NCI-H1048 (cell line): ENCODE measurements at regions not wholly inside any gene's neighbourhood (a gene's known extent, or its start where the extent isn't known, plus 50 kb on each side); places are given as distances from the start of the nearest gene placed in this dataset.
"Not testable (repeated sequence)": the region's sequence is repeated elsewhere in the genome, so short reads cannot be mapped to it uniquely, and the experiment has no call there.

Experiments
- DNase-seq: peaks from one replicate; lab custom pipeline; 2025; lab: John Stamatoyannopoulos, UW

DNA sequence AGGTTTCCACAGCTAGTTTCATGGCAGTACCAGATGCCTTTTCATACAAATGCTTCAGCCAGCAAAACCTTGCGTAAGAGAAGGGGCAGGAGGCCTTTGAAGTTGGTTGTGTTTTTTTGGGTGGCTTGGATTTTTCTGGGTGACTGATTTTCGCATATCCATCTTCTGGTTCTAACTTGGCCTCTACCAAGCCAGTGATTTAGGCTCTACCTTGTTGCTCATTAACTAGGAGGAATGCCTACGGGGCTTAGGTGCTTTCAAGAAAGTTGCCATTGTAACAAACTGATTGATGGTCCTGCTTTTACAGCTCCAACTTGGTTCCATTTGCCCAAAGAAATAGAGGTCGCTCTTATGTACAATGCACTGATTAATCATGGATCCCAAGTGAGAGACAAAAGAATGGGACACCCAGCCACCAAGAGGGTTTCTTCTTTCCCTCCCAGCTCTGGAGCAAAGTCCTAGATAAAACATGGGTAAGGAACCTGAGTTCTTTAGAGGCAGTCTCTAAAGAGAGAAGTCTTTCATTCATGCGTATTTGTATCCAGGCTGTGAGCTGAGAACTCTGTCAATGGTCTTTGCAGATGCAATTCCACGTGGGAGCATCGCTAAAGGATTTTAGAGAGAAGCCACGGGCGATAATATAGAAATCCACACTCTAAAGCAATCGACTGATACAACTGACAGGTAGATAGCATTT, 92.1 kb upstream of the FGFR2 start:
- DNase-seq = no peak

DNA sequence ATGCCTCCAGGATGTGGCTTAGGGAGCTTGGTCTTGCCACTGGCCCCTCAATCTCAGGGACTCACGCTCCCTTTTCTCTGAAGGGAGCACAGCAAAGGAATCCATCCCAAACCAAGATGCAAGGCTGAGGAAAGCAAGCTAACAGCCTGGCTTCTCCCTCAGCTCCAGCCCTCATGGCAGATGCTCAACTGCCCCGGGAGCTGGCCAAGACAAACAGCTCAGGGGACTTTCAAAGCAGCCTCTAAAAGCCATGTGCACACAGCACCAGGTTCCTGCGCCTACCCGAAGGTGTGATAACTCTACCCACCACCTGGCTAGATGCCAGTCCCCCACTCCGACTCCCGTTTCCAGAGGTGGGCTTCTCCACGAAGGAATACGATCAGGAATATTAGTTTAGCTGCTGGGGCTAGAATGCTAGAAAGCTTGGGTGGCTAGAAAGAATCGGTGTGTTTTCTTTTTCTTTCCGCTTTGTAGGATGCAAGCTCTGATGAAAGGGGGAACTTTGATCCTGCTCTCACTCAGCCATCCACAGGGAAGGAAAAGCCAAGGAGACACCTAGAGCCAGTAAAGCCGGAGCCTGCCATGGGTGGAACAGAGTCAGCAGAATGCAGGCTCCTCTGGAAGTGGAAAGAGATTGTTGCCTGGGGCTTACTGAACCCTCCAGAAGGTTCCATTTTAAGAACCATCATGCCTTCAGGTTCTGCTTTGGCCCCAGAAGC, 89.0 kb upstream of the FGFR2 start:
- DNase-seq = no peak

DNA sequence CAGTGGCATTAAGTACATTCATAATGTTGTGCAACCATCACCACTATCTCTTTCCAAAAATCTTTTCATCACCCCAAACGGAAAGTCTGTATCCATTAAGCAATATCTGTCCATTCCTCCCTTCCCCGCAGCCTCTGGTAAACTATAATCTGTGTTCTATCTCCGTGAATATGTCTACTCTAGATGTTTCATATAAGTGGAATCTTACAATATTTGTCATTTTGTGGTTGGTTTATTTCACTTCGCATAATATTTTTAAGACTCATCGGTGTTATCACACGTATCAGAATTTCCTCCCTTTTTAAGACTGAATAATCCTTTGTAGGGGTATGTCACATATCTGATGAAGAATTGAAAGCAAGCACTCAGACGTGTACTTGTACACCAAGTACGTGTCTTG, 86.0 kb upstream of the FGFR2 start:
- DNase-seq = no peak

DNA sequence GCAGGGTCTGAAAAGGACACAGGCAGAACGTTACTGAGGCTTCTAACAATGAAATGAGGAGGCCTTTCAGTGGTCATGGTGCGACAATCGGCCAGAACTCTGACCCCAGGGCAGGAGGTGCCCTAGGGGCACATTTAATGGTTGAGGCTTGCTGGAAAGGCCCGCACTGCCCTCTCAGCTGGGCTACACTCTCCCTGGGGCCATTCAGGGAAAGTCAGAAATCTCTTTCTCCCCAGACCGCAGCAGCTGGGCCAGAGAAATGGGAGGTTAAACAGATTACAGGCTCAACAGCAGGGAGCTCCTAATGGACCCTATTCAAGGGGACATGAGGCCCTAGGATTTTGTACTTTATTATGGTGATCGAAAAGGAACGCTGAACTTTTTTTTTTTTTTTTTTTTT, 85.6 kb upstream of the FGFR2 start:
- DNase-seq = no peak

DNA sequence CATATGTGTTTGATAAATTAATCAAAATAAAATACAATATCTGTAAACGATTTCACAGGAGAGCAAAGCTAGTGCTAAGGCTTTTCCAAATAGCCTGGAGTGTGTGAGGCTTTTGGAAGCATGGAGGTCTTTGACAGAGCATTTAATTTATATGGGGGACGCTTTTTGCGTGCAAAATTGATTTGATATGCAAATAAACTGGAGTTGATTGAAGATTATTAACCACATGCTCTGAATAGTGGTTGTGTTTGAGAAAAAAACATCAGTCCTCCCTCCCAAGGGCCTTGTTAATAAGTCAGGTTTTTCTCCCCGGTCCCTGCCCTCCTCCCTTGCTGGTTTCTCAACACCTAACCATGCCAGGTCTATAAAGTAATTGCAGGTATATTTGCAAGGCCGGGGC, 85.1 kb upstream of the FGFR2 start:
- DNase-seq = peak; percentile 22

DNA sequence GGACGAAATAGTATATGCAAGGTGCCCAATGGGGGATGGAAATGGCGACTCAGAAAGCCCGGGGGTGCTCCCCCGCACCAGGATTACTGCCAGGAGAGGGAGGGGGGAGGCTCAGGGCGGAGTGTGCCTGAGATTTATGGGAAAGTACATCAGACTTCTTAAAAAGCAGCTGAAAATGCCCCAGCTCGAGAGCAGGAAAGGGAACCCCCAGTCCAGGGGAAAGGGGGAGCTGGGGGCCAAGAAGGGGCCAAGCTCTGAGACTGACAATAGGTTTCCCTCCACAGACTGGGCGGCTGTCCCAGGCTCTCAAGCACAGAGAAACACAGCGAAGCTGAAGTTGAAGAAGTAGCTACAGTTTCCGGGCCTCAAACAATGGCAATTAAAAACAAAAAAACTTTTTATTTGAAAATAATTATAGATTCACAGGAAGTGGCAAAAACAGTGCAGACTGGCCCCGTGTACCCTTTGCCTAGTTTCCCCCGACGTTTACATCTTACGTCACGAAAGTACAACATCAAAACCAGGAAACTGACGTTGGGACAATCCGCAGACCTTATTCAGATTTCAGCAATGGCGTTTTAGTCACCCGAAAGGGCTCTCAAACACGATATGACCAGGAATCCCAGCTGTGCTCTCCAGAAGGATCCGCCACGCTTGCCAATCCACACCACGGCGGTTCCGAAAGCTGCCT, 83.9 kb upstream of the FGFR2 start:
- DNase-seq = no peak

DNA sequence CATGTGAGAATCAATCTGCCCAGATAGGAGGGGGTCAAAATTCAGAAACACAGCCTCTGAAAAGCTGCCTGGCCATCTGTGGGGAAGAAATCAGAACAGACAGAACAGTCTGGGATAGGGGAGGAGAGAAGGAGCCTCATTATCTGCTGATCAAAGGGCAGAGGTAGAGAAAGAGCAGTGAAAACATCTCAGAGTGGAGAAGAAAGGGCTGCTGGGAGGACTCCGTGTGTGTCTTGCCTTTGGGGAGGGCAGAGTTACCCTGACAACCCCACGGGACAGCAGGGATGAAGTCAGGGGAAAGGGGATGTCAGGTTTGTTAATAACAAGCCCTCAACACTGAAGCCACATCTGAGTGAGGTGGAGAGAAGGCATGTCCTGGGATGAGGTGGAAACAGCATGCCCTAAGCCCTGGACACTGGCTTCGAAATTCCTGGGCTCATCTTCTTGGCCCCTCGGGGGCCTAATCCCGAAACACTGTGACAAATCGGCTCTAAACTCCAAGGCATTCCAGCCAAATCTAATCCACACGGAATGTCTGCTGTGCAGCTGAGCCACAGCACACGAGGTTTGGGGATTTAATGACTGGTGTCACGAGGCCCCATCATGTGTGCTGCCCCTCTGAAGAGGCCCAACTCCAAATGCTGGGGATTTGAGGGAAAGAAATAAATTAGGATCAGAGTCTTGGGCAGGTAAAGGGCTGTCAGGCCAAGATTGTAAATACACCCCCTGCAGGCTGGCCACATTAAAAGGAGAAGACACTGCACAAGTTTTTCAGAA, 82.8 kb upstream of the FGFR2 start:
- no peak for DNase-seq

DNA sequence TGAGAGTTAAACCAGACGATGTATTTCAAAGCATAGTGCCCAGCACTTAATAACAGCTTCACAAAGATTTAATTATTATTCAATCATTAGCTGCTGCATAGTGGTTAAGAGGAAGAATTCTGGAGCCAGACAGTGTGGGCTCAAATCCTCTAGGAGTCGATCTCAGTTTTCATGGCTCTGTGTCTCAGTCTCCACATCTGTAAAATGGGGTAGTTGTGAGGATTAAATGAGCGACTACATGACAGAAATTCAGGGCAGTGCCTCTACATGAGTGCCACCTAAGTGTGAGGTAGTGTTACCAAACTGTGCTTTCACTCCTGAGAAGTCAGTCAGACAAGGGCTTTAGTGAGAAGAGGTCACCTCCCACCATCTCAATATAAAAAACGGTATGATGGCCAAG, 81.7 kb upstream of the FGFR2 start:
- DNase-seq = no peak

DNA sequence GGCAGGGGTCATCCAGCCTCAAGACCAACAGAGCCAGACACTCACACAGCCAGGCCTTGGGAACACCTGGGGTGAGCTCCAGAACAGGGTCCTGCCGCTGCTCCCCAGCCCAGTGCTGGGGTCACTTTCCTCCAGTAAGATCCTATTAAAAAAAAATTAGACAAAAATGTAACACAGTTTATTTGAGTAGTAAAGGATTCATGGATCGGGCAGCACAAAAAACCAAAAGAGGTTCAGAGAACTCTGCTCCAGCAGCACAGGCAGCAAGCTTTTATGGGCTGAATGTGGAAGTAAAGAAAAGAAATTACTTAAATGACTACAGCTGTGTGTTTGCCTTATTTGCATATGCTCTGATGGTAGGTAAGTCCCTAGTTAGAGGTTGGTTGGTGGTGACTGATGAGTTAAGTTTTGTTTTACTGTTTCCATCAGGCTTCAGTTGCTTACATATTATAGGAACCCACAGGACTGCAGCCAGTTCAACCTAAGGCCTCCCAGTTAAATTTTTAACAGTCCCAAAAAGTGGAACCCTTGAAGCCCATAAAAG, 80.5 kb upstream of the FGFR2 start:
- no peak for DNase-seq

DNA sequence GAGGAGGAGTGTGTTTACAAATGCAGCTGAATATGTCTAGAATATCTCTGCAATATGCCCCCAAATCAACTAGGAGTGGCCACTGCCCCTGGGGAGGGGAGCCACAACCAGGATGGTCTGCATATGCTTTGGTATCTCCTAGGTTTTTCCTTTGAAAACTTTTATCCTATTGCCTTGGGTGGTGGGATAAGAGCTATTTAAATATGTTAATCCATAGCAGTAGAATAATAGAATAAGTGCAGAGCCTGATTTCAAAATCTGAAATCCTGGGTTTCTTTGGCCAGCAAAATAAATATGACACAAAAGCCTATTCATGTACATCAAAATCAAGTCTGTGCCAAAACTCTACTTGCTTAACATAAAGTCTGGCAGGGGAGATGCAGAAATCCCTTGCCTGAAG, 79.6 kb upstream of the FGFR2 start:
- DNase-seq = no peak

DNA sequence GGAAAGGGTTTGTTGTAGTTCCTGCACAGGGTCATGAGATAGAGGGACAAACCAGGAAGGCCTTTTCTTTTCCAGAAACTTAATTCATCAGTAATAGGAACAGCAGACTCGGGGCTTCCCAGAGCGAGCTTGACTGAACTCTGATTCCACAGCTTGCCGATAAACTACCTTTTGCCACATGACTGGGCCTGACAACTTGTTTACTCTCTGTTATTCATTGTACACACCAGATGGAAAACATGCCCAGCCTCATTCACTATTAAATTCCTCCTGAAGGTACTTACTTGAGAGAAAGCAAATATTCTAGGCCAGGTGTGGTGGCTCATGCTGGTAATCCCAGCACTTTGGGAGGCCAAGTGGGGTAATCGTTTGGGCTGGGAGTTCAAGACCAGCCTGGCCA, 77.1 kb upstream of the FGFR2 start:
- no peak for DNase-seq

DNA sequence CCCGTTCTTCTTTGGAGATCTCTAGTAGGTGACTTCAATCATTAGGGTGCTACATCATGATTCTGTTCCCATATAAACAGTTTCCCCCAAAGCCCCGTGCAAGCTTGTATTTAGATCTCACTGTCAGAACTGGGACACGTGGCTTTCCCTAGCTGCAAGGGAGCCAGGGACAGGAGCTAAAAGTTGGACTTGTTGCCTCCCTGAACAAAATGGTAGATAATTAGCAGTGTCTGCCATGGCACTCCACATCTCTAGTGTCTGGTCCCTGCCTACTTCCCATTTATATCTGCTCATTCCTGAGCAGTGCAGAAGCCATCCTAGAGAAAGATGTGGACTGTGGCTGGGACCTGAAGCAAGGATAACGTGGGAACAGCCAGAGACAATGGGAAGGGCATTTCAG, 76.6 kb upstream of the FGFR2 start:
- DNase-seq = no peak

DNA sequence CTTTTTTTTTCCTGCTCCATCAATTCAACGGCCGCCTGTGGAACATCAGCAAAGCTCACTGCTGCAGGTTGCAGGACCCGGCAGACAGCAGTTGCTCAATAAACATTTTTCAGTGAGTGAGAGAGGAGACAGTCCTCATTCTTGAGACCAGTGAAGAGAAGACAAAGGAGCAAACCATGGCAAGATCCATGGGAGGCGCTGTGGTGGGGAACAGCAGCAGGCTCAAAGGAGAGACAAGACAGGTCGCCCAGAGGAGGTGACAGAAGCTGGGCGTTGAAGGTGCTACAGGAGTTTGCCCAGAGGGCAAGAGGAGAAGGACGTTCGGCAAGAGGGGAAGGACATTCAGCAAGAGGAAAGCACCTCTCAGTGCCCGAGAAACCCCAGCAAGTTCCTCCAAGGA, 74.5 kb upstream of the FGFR2 start:
- no peak for DNase-seq

DNA sequence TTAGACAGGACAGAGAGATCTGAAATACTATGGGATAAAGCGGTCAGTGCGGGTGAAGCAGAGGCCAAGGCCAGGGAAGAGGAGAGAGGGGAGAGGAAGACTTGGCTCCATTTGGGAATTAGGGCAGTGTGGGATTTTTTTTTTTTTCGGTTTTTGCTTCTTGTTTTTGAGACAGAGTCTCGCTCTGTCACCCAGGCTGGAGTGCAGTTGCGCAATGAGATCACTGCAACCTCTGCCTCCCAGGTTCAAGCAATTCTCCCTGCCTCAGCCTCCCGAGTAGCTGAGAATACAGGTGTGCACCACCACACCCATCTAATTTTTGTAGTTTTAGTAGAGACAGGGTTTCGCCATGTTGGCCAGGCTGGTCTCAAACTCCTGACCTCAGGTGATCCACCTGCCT, 71.6 kb upstream of the FGFR2 start:
- not testable (repeated sequence) for DNase-seq

DNA sequence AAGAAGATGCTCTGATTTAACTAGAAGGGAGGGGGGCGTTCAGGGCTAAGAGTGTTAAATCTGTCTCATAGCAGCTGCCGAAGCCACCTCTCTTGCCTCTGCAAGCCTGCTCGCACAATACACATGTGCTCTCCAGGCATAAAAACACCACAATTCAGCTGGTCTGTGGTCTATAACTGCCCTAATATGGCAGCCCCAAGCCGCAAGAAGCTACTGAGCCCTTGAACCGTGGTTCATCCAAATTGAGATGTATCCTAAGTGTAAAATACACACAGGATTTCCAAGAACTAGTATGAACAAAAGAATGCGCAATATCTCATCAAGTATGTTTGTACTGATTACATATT, 70.8 kb upstream of the FGFR2 start:
- DNase-seq = no peak

DNA sequence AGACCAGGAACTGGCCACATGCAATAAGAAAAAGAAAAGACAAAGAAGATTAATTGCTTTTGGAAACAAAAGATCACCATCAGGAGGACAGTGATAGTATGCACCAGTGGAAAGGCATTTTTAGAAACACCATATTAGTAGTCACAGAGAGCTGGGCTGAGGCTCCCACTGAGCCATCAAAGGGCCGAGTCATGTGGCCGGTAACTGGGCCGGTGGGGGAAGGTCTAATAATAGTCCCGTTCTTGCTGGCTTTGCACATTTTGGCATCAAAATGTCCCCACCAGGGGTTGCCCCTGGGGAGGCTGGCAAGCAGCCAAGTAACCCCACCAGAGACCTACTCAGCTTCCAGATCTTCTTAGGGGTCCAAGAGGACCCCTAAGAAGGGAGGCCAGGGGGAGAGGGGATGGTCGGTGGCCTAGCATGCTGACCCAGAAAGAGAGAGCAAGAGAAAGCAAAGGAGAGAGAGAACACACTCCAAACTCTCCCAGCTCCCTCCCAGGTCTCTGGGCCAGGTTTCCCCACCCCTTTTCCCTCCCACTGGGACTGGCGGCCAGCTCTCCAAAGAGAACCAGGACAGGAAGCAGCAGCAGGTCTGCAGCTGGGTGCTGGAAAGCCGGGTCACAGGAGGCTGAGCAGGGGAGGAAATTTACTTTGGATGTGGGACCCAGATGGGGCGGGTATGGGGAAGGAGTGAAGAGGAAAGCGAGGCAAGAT, 70.2 kb upstream of the FGFR2 start:
- DNase-seq = no peak

DNA sequence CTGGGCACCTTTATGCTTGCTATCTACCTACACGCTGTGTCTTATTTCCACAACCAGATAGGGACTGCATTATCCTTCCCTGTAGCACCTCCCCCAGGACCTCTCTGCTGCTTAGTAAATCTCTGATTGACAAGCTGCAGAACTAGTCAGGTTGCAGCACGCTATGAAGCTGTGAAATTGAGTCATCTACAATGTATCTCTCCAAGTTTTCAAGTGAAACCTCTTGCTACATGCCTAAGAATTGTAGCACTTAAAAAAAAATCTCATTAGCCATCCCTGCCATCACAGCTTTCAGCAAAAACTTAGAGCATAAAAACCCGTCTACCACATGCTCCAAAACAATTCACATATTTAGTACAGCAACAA, 69.7 kb upstream of the FGFR2 start:
- no peak for DNase-seq

DNA sequence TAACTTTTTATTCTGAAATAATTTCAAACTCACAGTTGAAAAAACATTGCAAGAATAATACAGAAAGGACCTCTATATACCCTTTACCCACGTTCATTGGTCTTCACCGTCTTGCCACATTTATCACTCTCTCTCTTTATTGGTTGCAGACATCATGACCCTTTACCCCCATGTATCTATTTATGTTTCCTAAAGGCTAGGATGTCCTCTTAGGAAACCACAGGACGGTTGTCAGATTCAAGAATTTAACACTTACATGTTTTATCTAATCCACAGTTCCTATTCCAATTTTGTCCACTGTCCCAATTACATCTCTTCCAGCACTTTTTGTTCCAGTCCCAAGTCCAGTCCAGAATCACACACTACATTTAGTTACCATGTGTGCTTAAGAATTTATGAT, 67.6 kb upstream of the FGFR2 start:
- DNase-seq = no peak

DNA sequence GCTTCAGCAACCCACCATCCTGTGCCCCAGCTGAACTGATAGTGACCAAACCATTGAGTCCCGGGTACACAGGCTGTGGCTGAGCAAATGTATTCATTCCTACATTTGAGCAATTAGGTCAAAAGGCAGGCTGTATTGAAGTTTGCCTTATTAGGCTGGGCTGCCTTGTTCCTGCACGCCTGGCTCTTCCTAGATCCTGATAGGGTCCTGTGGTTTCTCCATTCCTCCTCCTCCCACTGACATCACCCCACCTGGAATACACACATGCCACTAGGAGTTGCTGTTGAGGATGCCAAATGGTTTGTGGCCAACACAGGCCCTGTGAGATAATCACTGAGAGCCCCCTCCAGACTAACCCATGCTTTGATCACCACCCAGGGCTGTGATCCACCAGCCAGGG, 66.4 kb upstream of the FGFR2 start:
- DNase-seq = no peak

DNA sequence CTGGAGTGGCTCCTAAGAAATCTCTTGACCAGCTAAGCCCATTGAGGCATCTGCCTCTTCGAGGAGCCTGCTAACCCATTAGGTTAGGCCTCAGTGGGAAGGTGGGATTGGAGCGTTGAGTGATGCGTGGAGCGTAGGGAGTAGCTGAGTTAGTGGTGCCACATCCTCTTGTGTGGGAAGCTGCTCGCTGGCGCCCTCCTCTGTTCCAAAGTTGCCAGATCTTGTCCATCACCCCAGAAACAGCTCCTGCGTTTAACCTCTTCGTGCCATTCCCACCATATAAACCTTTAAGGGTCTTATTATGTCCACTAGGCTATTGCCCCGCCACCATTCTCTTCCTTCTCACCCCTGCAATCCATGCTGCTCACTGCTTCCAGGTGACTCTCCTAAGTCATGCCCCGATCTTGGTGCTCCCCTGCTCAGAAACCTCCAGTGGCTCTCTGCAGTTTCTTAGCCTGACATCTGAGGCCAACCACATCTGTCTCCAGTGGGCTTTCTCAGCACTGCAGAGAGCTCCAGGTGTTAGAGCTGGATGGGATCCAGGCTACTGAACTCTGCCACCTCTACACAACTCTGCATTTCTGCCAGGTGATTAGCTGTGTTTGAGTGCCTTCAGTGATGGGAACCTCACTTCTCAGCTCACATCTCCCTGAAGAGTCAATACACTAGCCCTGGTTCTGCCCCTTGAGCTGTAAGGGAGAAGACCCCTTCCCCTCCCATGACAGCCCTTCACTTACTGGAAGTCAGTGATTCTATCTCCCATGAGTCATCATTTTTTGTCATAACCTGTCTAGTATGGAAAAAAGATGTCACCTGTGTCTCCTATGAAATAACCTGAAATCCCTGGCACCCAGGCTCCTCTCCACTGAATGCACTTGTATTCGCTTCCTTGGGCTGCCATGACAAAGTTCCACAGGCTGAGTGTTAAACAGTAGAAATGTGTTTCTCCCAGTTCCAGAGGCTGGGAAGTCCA, 65.0 kb upstream of the FGFR2 start:
- DNase-seq = no peak

DNA sequence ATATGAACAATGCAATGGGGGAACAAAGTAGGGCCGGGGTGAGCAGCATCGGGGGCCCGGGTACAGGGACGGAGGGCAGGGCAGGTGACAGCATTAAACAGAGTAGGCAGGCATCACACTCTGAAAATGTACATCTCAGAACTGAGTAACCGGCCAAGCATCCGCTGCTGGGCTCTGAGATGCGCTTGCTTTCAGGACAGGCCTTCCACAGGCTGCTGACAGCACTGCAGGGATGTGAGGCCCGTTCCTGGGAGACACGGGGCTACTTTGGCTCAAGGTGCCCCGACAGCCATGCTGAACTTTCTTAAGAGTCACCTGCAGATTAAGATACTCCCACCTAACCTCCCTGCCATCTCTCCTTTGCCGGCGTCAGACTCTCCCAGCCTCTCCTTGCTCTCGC, 64.3 kb upstream of the FGFR2 start:
- DNase-seq = no peak
